IMR-90 (cell line): ENCODE measurements at regions not wholly inside any gene's neighbourhood (a gene's known extent, or its start where the extent isn't known, plus 50 kb on each side); places are given as distances from the start of the nearest gene placed in this dataset.

Source experiments
- ATAC-seq: fragments of 200-7000 bp; cut with Tn5 transposase; 2 replicates; pipeline ENCODE4 v1.9.1; 2020; ENCODE audit warnings: low read depth, mild to moderate bottlenecking, moderate library complexity
- BruUV-seq: library from RNA; stranded (reverse); fragments of 400-500 nt; replicated peaks from 2 replicates; lab custom pipeline; 2021; lab: Mats Ljungman, UMichigan
- CTCF ChIA-PET: fragments of 300-600 bp; formaldehyde crosslinking; extraction: SDS; loops from one replicate; lab custom pipeline; 2021; ENCODE audit warnings: antibody characterized with exemption; lab: Yijun Ruan, JAX
- POLR2A ChIA-PET: fragments of 300-600 bp; sonication (Branson Sonifier 250); formaldehyde crosslinking; loops from one replicate; lab custom pipeline; 2022; ENCODE audit warnings: antibody characterized with exemption; ENCODE audit not compliant: unreplicated experiment; lab: Charles Lee
- DNase-seq: peaks from one replicate; pipeline ENCODE4 v3.0.0; 2013
- H2AFZ ChIP-seq: replicated peaks from 2 replicates; pipeline ENCODE3; 2013; ENCODE audit warnings: low read length, mild to moderate bottlenecking; ENCODE audit not compliant: poor library complexity
- H2AK5ac ChIP-seq: 2 replicates; pipeline ENCODE4 v1.6.1; 2013; ENCODE audit warnings: low read depth, low read length, inconsistent platforms
- H2AK9ac ChIP-seq: replicated peaks from 2 replicates; pipeline ENCODE3; 2013; ENCODE audit warnings: mild to moderate bottlenecking, low read depth, low read length, moderate library complexity; ENCODE audit not compliant: poor library complexity
- H2BK120ac ChIP-seq: 2 replicates; pipeline ENCODE4 v1.6.1; 2013; ENCODE audit warnings: low read depth, low read length, inconsistent platforms
- H2BK15ac ChIP-seq: 3 replicates; pipeline ENCODE4 v1.6.1; 2013; ENCODE audit warnings: low read depth, low read length, inconsistent platforms
- H2BK20ac ChIP-seq: 2 replicates; pipeline ENCODE4 v1.6.1; 2013; ENCODE audit warnings: low read depth, mild to moderate bottlenecking, inconsistent platforms, low read length, moderate library complexity
- H2BK5ac ChIP-seq: 2 replicates; pipeline ENCODE4 v1.6.1; 2013; ENCODE audit warnings: mild to moderate bottlenecking, low read depth, low read length, inconsistent platforms; ENCODE audit not compliant: poor library complexity, severe bottlenecking
- H3K14ac ChIP-seq: replicated peaks from 2 replicates; pipeline ENCODE4 v1.6.1; 2013; ENCODE audit warnings: low read depth, low read length, inconsistent platforms
- H3K18ac ChIP-seq: 2 replicates; pipeline ENCODE4 v1.6.1; 2013; ENCODE audit warnings: low read depth, low read length, control low read depth
- H3K23ac ChIP-seq: 2 replicates; pipeline ENCODE4 v1.6.1; 2013; ENCODE audit warnings: low read depth, low read length, inconsistent platforms
- H3K27ac ChIP-seq: 2 replicates; pipeline ENCODE4 v1.5.1; 2013; ENCODE audit warnings: mild to moderate bottlenecking, control low read depth, low read length; ENCODE audit not compliant: insufficient read depth
- H3K27me3 ChIP-seq: 2 replicates; pipeline ENCODE4 v1.6.1; 2013; ENCODE audit warnings: low read length; ENCODE audit not compliant: control insufficient read depth, insufficient read depth
- H3K36me3 ChIP-seq: 2 replicates; pipeline ENCODE4 v1.6.1; 2013; ENCODE audit warnings: low read length, mixed read lengths; ENCODE audit not compliant: control insufficient read depth, insufficient read depth
- H3K4ac ChIP-seq: 2 replicates; pipeline ENCODE4 v1.6.1; 2013; ENCODE audit warnings: low read depth, low read length, inconsistent platforms
- H3K4me1 ChIP-seq: 2 replicates; pipeline ENCODE4 v1.6.1; 2013; ENCODE audit warnings: low read length, mixed read lengths; ENCODE audit not compliant: control insufficient read depth, insufficient read depth
- H3K4me2 ChIP-seq: 2 replicates; pipeline ENCODE4 v1.6.1; 2013; ENCODE audit warnings: low read depth, mild to moderate bottlenecking, control low read depth, low read length, moderate library complexity
- H3K4me3 ChIP-seq: 2 replicates; pipeline ENCODE4 v1.5.1; 2013; ENCODE audit warnings: low read depth, mild to moderate bottlenecking, control low read depth, low read length, moderate library complexity; ENCODE audit not compliant: insufficient read depth
- H3K56ac ChIP-seq: 2 replicates; pipeline ENCODE4 v1.6.1; 2013; ENCODE audit warnings: low read length, inconsistent platforms; ENCODE audit not compliant: insufficient read depth; ENCODE audit errors: extremely low read depth
- H3K79me1 ChIP-seq, 2 experiments: 2 replicates each; pipeline ENCODE4 v1.6.1; 2013; ENCODE audit warnings: low read length in 2 of 2, inconsistent platforms in 1 of 2, low read depth in 1 of 2
- H3K9ac ChIP-seq: 2 replicates; pipeline ENCODE4 v1.6.1; 2013; ENCODE audit warnings: low read depth, low read length, control low read depth
- H3K9me1 ChIP-seq: 2 replicates; pipeline ENCODE4 v1.6.1; 2013; ENCODE audit warnings: low read length, inconsistent platforms; ENCODE audit not compliant: insufficient read depth
- H3K9me3 ChIP-seq: 2 replicates; pipeline ENCODE4 v1.6.1; 2013; ENCODE audit warnings: low read length; ENCODE audit not compliant: control insufficient read depth, insufficient read depth
- H4K20me1 ChIP-seq: 2 replicates; pipeline ENCODE4 v1.6.1; 2013; ENCODE audit warnings: low read length, inconsistent platforms; ENCODE audit not compliant: insufficient read depth
- H4K5ac ChIP-seq: 2 replicates; pipeline ENCODE4 v1.6.1; 2013; ENCODE audit warnings: mild to moderate bottlenecking, low read depth, low read length, control low read depth
- H4K8ac ChIP-seq, 2 experiments: 2 replicates each; pipeline ENCODE4 v1.6.1; 2013; ENCODE audit warnings: low read depth in 2 of 2, low read length in 2 of 2, control low read depth in 1 of 2, inconsistent platforms in 1 of 2
- H4K91ac ChIP-seq: 2 replicates; pipeline ENCODE4 v1.6.1; 2013; ENCODE audit warnings: low read depth, low read length, inconsistent platforms; ENCODE audit not compliant: insufficient read depth
- BHLHE40 ChIP-seq: fragments of 150-350 bp; IDR thresholded peaks from 2 replicates; pipeline ENCODE4 v1.6.1; 2016; ENCODE audit warnings: mild to moderate bottlenecking, low read depth, low read length
- CEBPB ChIP-seq: IDR thresholded peaks from 2 replicates; pipeline ENCODE4 v1.6.1; 2012; ENCODE audit warnings: low read depth, low read length, improper control_type of control experiment
- CHD1 ChIP-seq: IDR thresholded peaks from 2 replicates; pipeline ENCODE4 v1.6.1; 2012; ENCODE audit warnings: low read depth, low read length, improper control_type of control experiment
- FOS ChIP-seq: fragments of 150-350 bp; IDR thresholded peaks from 2 replicates; pipeline ENCODE4 v1.6.1; 2016; ENCODE audit warnings: low read depth, low read length
- MAFK ChIP-seq: IDR thresholded peaks from 2 replicates; pipeline ENCODE4 v1.6.1; 2012; ENCODE audit warnings: low read depth, low read length, improper control_type of control experiment
- MAZ ChIP-seq: IDR thresholded peaks from 2 replicates; pipeline ENCODE4 v1.6.1; 2012; ENCODE audit warnings: low read depth, mild to moderate bottlenecking, low read length, improper control_type of control experiment, moderate library complexity, borderline replicate concordance
- MXI1 ChIP-seq: IDR thresholded peaks from 2 replicates; pipeline ENCODE4 v1.6.1; 2012; ENCODE audit warnings: low read depth, mild to moderate bottlenecking, low read length, moderate library complexity, borderline replicate concordance
- NFE2L2 ChIP-seq: fragments of 150-350 bp; IDR thresholded peaks from 2 replicates; pipeline ENCODE4 v1.6.1; 2016; ENCODE audit warnings: low read depth, mild to moderate bottlenecking, low read length
- POLR2A ChIP-seq: IDR thresholded peaks from 2 replicates; pipeline ENCODE4 v1.6.1; 2012; ENCODE audit warnings: mild to moderate bottlenecking, low read depth, low read length
- RAD21 ChIP-seq: IDR thresholded peaks from 2 replicates; pipeline ENCODE4 v1.6.1; 2012; ENCODE audit warnings: low read length, improper control_type of control experiment
- RCOR1 ChIP-seq: IDR thresholded peaks from 2 replicates; pipeline ENCODE4 v1.6.1; 2012; ENCODE audit warnings: mild to moderate bottlenecking, low read length, improper control_type of control experiment; ENCODE audit not compliant: insufficient replicate concordance
- RFX5 ChIP-seq: IDR thresholded peaks from 2 replicates; pipeline ENCODE4 v1.8.0; 2012; ENCODE audit warnings: low read depth, mild to moderate bottlenecking, low read length, moderate library complexity
- SMC3 ChIP-seq: fragments of 150-350 bp; IDR thresholded peaks from 2 replicates; pipeline ENCODE4 v1.6.1; 2016; ENCODE audit warnings: low read depth, mild to moderate bottlenecking, antibody characterized with exemption, low read length, moderate library complexity
- WGBS, 2 experiments: methylation state at CpG; one replicate each; pipeline versions ENCODE4 v1.1.5 to v1.1.7; 2013; ENCODE audit warnings: missing lambda C conversion rate in 2 of 2; ENCODE audit not compliant: insufficient read length in 1 of 2; ENCODE audit errors: extremely low coverage in 2 of 2; 5-methylcytosine and 5-hydroxymethylcytosine counted together
- dilution Hi-C: fragments of 300-500 bp; cut with HindIII; formaldehyde crosslinking; loops from one replicate; pipeline ENCODE4 v1.14.3; 2018; ENCODE audit warnings: low sequenced_read_pairs; ENCODE audit not compliant: unreplicated experiment
- in situ Hi-C: fragments of 300-500 bp; cut with MboI; formaldehyde crosslinking; loops from 3 replicates; pipeline ENCODE4 v1.14.3; 2019; ENCODE audit warnings: low sequenced_read_pairs, inconsistent platforms, mixed read lengths
- intact Hi-C: fragments of 100-400 bp; cut with micrococcal nuclease; formaldehyde crosslinking; loops from 2 replicates; pipeline ENCODE4 v1.10.0; 2022
- TF ChIP-seq, protein P1 (sequence below): conservative IDR thresholded peaks from 2 replicates; pipeline ENCODE4 v1.5.1; 2012; ENCODE audit warnings: mild to moderate bottlenecking, low read depth, low read length, improper control_type of control experiment
- TF ChIP-seq, protein P2 (sequence below): fragments of 150-350 bp; IDR thresholded peaks from 2 replicates; pipeline ENCODE4 v1.6.1; 2016; ENCODE audit warnings: low read depth, mild to moderate bottlenecking, low read length, moderate library complexity, borderline replicate concordance
- TF ChIP-seq, protein P3 (sequence below): fragments of 150-350 bp; IDR thresholded peaks from 2 replicates; pipeline ENCODE4 v1.6.1; 2017; ENCODE audit warnings: mild to moderate bottlenecking, antibody characterized with exemption, low read length, low read depth

DNA sequence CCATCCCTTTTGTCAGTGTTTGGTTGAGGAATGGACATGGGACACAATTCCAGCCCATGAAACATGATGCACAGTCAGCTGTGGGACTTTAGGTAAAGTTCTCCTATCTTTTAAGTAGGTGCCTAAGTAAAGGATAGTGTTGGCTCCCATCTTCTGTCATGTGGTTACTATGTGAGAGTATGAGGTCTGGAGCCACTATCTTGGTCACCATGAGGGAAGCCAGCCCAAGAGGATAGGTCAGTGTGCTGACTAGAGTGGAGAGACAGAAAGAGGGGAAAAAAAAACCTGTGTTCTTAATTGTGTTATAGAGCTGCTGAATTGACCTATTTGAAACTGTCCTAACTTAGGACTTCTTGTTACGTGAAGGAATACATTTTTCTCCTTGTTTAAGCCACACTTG, 89.7 kb upstream of the NAMPT start:
- no peaks in the 10 kb centered on the region for H3K27me3 ChIP-seq
- POLR2A ChIA-PET = no interaction called here
- no peak overlapping the region for H4K8ac ChIP-seq
- CTCF ChIA-PET = no interaction called here
- WGBS, 2 experiments = no CpG with 5 or more reads among the region's 1 CpG
- no peak overlapping the region for H2AK9ac ChIP-seq
- no peak overlapping the region for H2AK5ac ChIP-seq
- H2BK15ac ChIP-seq = no peak overlapping the region
- no peak for DNase-seq
- H2BK120ac ChIP-seq = no peak overlapping the region
- H3K27ac ChIP-seq = no peak overlapping the region
- H3K4me3 ChIP-seq = no peak overlapping the region
- intact Hi-C loops = no loop called here
- no peak overlapping the region for H2BK5ac ChIP-seq
- H4K20me1 ChIP-seq = no peaks in the 10 kb centered on the region
- no peaks in the 10 kb centered on the region for H3K36me3 ChIP-seq
- H3K9me1 ChIP-seq = 0 out of 2 replicates have a peak, but pooled peaks cover 2% of the 10 kb centered on the region
- ATAC-seq = no peak
- H2BK20ac ChIP-seq = no peak overlapping the region
- no peak overlapping the region for H4K5ac ChIP-seq
- H3K9me3 ChIP-seq = no peaks in the 10 kb centered on the region
- H3K9ac ChIP-seq = no peak overlapping the region
- H2AFZ ChIP-seq = no peak overlapping the region
- dilution Hi-C loops = no loop called here
- H3K56ac ChIP-seq = no peak overlapping the region
- in situ Hi-C loops = no loop called here
- TF ChIP-seq BHLHE40 (no peak), RFX5 (no peak), NFE2L2 (no peak), CEBPB (no peak), MAFK (no peak), POLR2A (no peak), FOS (no peak), MAZ (no peak), CHD1 (no peak), RCOR1 (no peak), MXI1 (no peak), SMC3 (no peak), RAD21 (no peak)
- TF ChIP-seq, protein P1, sequence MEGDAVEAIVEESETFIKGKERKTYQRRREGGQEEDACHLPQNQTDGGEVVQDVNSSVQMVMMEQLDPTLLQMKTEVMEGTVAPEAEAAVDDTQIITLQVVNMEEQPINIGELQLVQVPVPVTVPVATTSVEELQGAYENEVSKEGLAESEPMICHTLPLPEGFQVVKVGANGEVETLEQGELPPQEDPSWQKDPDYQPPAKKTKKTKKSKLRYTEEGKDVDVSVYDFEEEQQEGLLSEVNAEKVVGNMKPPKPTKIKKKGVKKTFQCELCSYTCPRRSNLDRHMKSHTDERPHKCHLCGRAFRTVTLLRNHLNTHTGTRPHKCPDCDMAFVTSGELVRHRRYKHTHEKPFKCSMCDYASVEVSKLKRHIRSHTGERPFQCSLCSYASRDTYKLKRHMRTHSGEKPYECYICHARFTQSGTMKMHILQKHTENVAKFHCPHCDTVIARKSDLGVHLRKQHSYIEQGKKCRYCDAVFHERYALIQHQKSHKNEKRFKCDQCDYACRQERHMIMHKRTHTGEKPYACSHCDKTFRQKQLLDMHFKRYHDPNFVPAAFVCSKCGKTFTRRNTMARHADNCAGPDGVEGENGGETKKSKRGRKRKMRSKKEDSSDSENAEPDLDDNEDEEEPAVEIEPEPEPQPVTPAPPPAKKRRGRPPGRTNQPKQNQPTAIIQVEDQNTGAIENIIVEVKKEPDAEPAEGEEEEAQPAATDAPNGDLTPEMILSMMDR = no peak
- TF ChIP-seq, protein P2, sequence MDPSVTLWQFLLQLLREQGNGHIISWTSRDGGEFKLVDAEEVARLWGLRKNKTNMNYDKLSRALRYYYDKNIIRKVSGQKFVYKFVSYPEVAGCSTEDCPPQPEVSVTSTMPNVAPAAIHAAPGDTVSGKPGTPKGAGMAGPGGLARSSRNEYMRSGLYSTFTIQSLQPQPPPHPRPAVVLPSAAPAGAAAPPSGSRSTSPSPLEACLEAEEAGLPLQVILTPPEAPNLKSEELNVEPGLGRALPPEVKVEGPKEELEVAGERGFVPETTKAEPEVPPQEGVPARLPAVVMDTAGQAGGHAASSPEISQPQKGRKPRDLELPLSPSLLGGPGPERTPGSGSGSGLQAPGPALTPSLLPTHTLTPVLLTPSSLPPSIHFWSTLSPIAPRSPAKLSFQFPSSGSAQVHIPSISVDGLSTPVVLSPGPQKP = no peak
- TF ChIP-seq, protein P3, sequence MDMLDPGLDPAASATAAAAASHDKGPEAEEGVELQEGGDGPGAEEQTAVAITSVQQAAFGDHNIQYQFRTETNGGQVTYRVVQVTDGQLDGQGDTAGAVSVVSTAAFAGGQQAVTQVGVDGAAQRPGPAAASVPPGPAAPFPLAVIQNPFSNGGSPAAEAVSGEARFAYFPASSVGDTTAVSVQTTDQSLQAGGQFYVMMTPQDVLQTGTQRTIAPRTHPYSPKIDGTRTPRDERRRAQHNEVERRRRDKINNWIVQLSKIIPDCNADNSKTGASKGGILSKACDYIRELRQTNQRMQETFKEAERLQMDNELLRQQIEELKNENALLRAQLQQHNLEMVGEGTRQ = no peak
- no peak overlapping the region for H3K14ac ChIP-seq
- no TSS peak for BruUV-seq
- no peak overlapping the region for H3K23ac ChIP-seq
- H3K4ac ChIP-seq = no peak overlapping the region
- H3K4me2 ChIP-seq = no peak overlapping the region
- no peak overlapping the region for H4K91ac ChIP-seq
- no peaks in the 10 kb centered on the region; the same call in 1 of the 2 replicates for H3K4me1 ChIP-seq
- H3K79me1 ChIP-seq = no peaks in the 10 kb centered on the region
- no peak overlapping the region for H3K18ac ChIP-seq
